GM23248 (cell line): ENCODE measurements at regions not wholly inside any gene's neighbourhood (a gene's known extent, or its start where the extent isn't known, plus 50 kb on each side); places are given as distances from the start of the nearest gene placed in this dataset.

ENCODE experiments used
- DNase-seq: peaks from one replicate; pipeline ENCODE4 v3.0.0-alpha.2; 2015
- H2AFZ ChIP-seq: fragments of 200-600 bp; sonication (generic); 2 replicates; pipeline ENCODE4 v1.6.1; 2016; ENCODE audit warnings: antibody characterized with exemption
- H3F3A ChIP-seq: fragments of 200-600 bp; sonication (generic); 2 replicates; pipeline ENCODE4 v1.6.1; 2016; ENCODE audit warnings: mild to moderate bottlenecking, antibody characterized with exemption, mixed run types; ENCODE audit not compliant: insufficient read depth
- H3K27ac ChIP-seq: fragments of 200-600 bp; sonication (generic); 2 replicates; pipeline ENCODE4 v1.5.1; 2016; ENCODE audit warnings: mild to moderate bottlenecking
- H3K27me3 ChIP-seq: fragments of 200-600 bp; sonication (generic); replicated peaks from 2 replicates; pipeline ENCODE4 v1.6.1; 2016; ENCODE audit warnings: mild to moderate bottlenecking; ENCODE audit not compliant: insufficient read depth
- H3K36me3 ChIP-seq: fragments of 200-600 bp; sonication (generic); 2 replicates; pipeline ENCODE4 v1.6.1; 2016; ENCODE audit warnings: low read depth, mild to moderate bottlenecking
- H3K4me1 ChIP-seq: fragments of 200-600 bp; sonication (generic); 2 replicates; pipeline ENCODE4 v1.6.1; 2016; ENCODE audit warnings: mild to moderate bottlenecking; ENCODE audit not compliant: insufficient read depth
- H3K4me2 ChIP-seq: fragments of 200-600 bp; sonication (generic); one replicate; pipeline ENCODE4 v1.6.1; 2016; ENCODE audit warnings: mild to moderate bottlenecking; ENCODE audit not compliant: unreplicated experiment
- H3K4me3 ChIP-seq: fragments of 200-600 bp; sonication (generic); 2 replicates; pipeline ENCODE4 v1.5.1; 2016; ENCODE audit warnings: mild to moderate bottlenecking
- H3K79me2 ChIP-seq: fragments of 200-600 bp; sonication (generic); 2 replicates; pipeline ENCODE4 v1.6.1; 2016; ENCODE audit warnings: mild to moderate bottlenecking; ENCODE audit not compliant: insufficient read depth
- H3K9ac ChIP-seq: fragments of 200-600 bp; sonication (generic); 2 replicates; pipeline ENCODE4 v1.6.1; 2016; ENCODE audit warnings: mild to moderate bottlenecking
- H3K9me2 ChIP-seq: fragments of 200-600 bp; sonication (generic); 2 replicates; pipeline ENCODE4 v1.6.1; 2016; ENCODE audit warnings: mixed run types, mild to moderate bottlenecking, moderate library complexity; ENCODE audit not compliant: insufficient read depth
- H3K9me3 ChIP-seq: fragments of 200-600 bp; sonication (generic); one replicate; pipeline ENCODE4 v1.6.1; 2017; ENCODE audit warnings: low read depth
- H4K20me1 ChIP-seq: fragments of 200-600 bp; sonication (generic); 2 replicates; pipeline ENCODE4 v1.6.0; 2016; ENCODE audit not compliant: insufficient read depth
- EZH2 ChIP-seq: fragments of 200-600 bp; sonication (generic); IDR thresholded peaks from 2 replicates; pipeline ENCODE4 v1.6.1; 2018; ENCODE audit warnings: antibody characterized with exemption, mild to moderate bottlenecking; ENCODE audit not compliant: insufficient read depth, poor library complexity, severe bottlenecking
- EZH2phosphoT487 ChIP-seq: fragments of 200-600 bp; sonication (generic); IDR thresholded peaks from 2 replicates; pipeline ENCODE4 v1.6.1; 2018; ENCODE audit warnings: antibody characterized with exemption, moderate library complexity, mild to moderate bottlenecking, low read depth; ENCODE audit not compliant: insufficient read depth
- whole genome bisulfite sequencing, 2 experiments: methylation state at CpG; one replicate each; pipeline ENCODE4 v1.1.6; 2015 to 2017; ENCODE audit warnings: low lambda C conversion rate in 2 of 2, low coverage in 1 of 2; ENCODE audit errors: missing lambda C conversion rate in 2 of 2; 5-methylcytosine and 5-hydroxymethylcytosine counted together
- in situ Hi-C: fragments of 300-500 bp; cut with MboI; formaldehyde crosslinking; loops from 2 replicates; pipeline ENCODE4 v1.15.0; 2020

GRCh38 chr14:100422556-100423316 is 99.6 kb downstream of the SLC25A47 start:
- H2AFZ ChIP-seq = no peak overlapping the region
- no peaks in the 10 kb centered on the region for H3F3A ChIP-seq
- H3K4me1 ChIP-seq = peaks cover 17% of the 10 kb centered on the region
- no peaks in the 10 kb centered on the region for H3K9me3 ChIP-seq
- H3K27me3 ChIP-seq = no peaks in the 10 kb centered on the region
- no peaks in the 10 kb centered on the region for H3K9me2 ChIP-seq
- H4K20me1 ChIP-seq = no peaks in the 10 kb centered on the region
- no peak for TF ChIP-seq EZH2
- TF ChIP-seq EZH2phosphoT487 = no peak
- no peak overlapping the region for H3K4me3 ChIP-seq
- 44 to 48% methylated on average over 12 of the region's 12 CpGs for WGBS, 2 experiments
- H3K9ac ChIP-seq = no peak overlapping the region
- H3K36me3 ChIP-seq = no peaks in the 10 kb centered on the region
- H3K4me2 ChIP-seq = peak overlapping the region; percentile 25
- H3K79me2 ChIP-seq = peaks cover 53% of the 10 kb centered on the region
- peak; percentile 60 for DNase-seq
- in situ Hi-C loops = loop anchor here (25.0 kb wide), 3 partner anchors 215 to 1215 kb away; partner anchors contain the start of gene MEG3
- H3K27ac ChIP-seq = no peak overlapping the region

- Histone ChIP-seq H3K9ac (no peak overlapping the region), H3K27ac (no peak overlapping the region), H3F3A (no peaks in the 10 kb centered on the region), H3K4me3 (no peak overlapping the region), H3K4me2 (peak overlapping the region; percentile 25), H3K9me3 (no peaks in the 10 kb centered on the region), H3K27me3 (no peaks in the 10 kb centered on the region), H3K9me2 (no peaks in the 10 kb centered on the region), H3K79me2 (peaks cover 59% of the 10 kb centered on the region), H4K20me1 (no peaks in the 10 kb centered on the region), H3K36me3 (no peaks in the 10 kb centered on the region), H3K4me1 (peaks cover 15% of the 10 kb centered on the region), H2AFZ (no peak overlapping the region)
- in situ Hi-C loops = loop anchor here (25.0 kb wide), 3 partner anchors 214 to 1214 kb away; partner anchors contain the start of gene MEG3
- no peak for DNase-seq
- 84 to 85% methylated on average over 13 of the region's 13 CpGs for WGBS, 2 experiments
- TF ChIP-seq EZH2phosphoT487 (no peak), EZH2 (no peak)
These were observed 100.3 kb downstream of the SLC25A47 start for GRCh38 chr14:100423317-100424010.

- no peak overlapping the region for H3K9ac ChIP-seq
- H3K4me1 ChIP-seq = peaks cover 23% of the 10 kb centered on the region
- no peaks in the 10 kb centered on the region for H4K20me1 ChIP-seq
- H3K9me2 ChIP-seq = no peaks in the 10 kb centered on the region
- TF ChIP-seq EZH2phosphoT487 = no peak
- TF ChIP-seq EZH2 = no peak
- no peaks in the 10 kb centered on the region for H3K36me3 ChIP-seq
- in situ Hi-C loops = loop anchor here (25.0 kb wide), 3 partner anchors 213 to 1213 kb away; partner anchors contain the start of gene MEG3
- no peak overlapping the region for H3K27ac ChIP-seq
- peaks cover 61% of the 10 kb centered on the region for H3K79me2 ChIP-seq
- no peak overlapping the region for H3K4me3 ChIP-seq
- peak; percentile 25 for DNase-seq
- 78 to 82% methylated on average over 5 to 6 of the region's 6 CpGs for WGBS, 2 experiments
- no peaks in the 10 kb centered on the region for H3F3A ChIP-seq
- no peaks in the 10 kb centered on the region for H3K27me3 ChIP-seq
- no peak overlapping the region for H2AFZ ChIP-seq
- no peaks in the 10 kb centered on the region for H3K9me3 ChIP-seq
- H3K4me2 ChIP-seq = no peak overlapping the region
These were observed 101.6 kb downstream of the SLC25A47 start for GRCh38 chr14:100424504-100425428.

- Histone ChIP-seq H3K27ac (no peak overlapping the region), H3K79me2 (peaks cover 58% of the 10 kb centered on the region)
- WGBS, 2 experiments = 77 to 83% methylated on average over 7 of the region's 7 CpGs
These were observed 102.3 kb downstream of the SLC25A47 start for GRCh38 chr14:100425429-100425827.

More at GRCh38 chr14:100425429-100425827, 102.3 kb downstream of the SLC25A47 start:
- no peak for DNase-seq
- peaks cover 23% of the 10 kb centered on the region for H3K4me1 ChIP-seq
- no peaks in the 10 kb centered on the region for H3K9me2 ChIP-seq
- H3K9me3 ChIP-seq = no peaks in the 10 kb centered on the region
- no peaks in the 10 kb centered on the region for H3K36me3 ChIP-seq
- H4K20me1 ChIP-seq = no peaks in the 10 kb centered on the region
- H3K27me3 ChIP-seq = no peaks in the 10 kb centered on the region
- no peaks in the 10 kb centered on the region for H3F3A ChIP-seq
- in situ Hi-C loops = no loop called here
- no peak overlapping the region for H2AFZ ChIP-seq
- H3K9ac ChIP-seq = no peak overlapping the region
- H3K4me3 ChIP-seq = no peak overlapping the region
- H3K4me2 ChIP-seq = no peak overlapping the region
- TF ChIP-seq EZH2phosphoT487 = no peak
- TF ChIP-seq EZH2 = no peak
